GM18507 (cell line): ENCODE measurements at regions not wholly inside any gene's neighbourhood (a gene's known extent, or its start where the extent isn't known, plus 50 kb on each side); places are given as distances from the start of the nearest gene placed in this dataset.
"Not testable (repeated sequence)": the region's sequence is repeated elsewhere in the genome, so short reads cannot be mapped to it uniquely, and the experiment has no call there.

ENCODE experiments used
- DNase-seq: peaks from one replicate; pipeline ENCODE4 v3.0.0; 2011; ENCODE audit warnings: low read depth; ENCODE audit not compliant: insufficient read length; ENCODE audit errors: extremely low spot score
- FAIRE-seq: peaks from 2 replicates; lab custom pipeline; 2011; peaks lifted over from hg19 to GRCh38; lab: Jason Lieb, UNC

GRCh38 chr7:152946616-152947015, 187.1 kb downstream of the ACTR3B start:
- not testable (repeated sequence) for FAIRE-seq, DNase-seq

DNA sequence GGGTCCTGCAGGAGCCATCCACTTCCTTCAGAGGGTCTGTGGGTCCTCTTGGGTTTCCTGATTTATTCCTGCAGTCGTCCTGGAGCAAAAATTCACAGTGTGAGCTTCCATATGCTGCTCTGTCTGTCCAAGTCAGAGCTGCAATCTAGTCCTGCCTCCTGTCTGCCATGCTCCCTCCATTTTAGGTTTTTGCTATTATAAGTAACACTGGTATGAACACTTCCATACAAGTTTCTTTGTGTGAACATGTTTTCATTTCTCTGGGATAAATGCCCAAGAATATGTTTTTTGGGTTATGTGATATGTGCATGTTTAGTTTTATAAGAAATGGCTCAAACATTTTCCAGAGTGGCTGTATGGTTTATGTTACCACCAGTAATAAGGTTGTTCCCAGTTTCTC, 188.1 kb downstream of the ACTR3B start:
- DNase-seq (no peak), FAIRE-seq (no peak)

DNA sequence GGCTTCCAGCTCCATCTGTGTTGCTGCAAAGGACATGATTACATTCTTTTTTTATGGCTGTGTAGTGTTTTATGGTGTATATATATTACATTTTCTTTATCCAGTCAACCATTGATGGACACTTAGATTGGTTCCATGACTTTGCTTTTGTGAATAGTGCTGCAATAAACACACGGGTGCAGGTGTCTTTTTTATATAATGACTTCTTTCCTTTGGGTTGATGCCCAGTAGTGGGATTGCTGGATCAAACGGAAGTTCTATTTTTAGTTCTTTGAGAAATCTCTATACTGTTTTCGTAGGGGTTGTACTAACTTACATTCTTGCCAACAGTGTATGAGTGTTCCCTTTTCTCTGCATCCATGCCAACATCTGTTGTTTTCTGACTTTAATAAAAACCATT, 189.7 kb downstream of the ACTR3B start:
- no peak for DNase-seq
- FAIRE-seq, result no peak

- DNase-seq (no peak), FAIRE-seq (no peak)
Measured at GRCh38 chr7:152949790-152950189, 190.2 kb downstream of the ACTR3B start.

DNA sequence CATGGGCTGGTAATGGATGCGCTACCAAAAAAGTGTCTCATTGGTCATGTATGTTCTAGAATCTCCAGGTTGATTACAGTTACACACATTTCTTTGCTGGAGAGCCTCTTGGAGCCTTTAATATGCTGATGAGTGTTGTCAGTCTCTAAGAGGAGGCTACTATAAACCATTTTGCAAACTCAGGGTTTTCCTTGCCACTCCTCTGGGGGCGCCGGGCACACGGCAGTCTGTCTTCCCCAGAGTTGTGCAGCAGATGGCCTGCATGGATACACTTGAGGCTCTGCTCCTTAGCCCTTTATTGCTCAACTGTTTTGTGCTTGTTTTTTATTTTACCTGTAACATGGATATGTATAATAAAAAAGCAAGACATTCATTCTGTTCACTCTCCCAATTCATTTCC, 196.5 kb downstream of the ACTR3B start:
- FAIRE-seq, result no peak
- DNase-seq, result no peak

- no peak for FAIRE-seq
- no peak for DNase-seq
Measured at GRCh38 chr7:152959610-152960009, 200.1 kb downstream of the ACTR3B start.

GRCh38 chr7:152961796-152962195, 202.2 kb downstream of the ACTR3B start:
- FAIRE-seq, DNase-seq: not testable (repeated sequence)

DNA sequence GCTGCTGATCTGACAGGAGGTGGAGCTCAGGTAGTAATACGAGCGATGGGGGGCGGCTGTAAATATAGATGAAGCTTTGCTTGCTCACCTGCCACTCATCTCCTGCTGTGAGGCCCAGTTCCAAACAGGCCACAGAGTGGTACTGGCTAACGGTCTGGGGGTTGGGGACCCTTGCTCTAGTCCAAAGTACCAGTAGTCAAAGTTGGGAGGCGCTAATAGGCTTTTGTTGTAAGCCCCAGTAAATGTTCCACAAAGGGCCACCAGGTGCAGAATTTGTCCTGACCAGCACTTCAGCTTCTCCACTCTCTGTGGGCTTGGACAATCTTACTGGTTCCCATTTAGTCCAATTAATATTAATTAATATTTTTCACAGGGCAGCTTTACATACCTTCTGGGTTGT, 206.6 kb downstream of the ACTR3B start:
- FAIRE-seq (no peak), DNase-seq (no peak)

DNA sequence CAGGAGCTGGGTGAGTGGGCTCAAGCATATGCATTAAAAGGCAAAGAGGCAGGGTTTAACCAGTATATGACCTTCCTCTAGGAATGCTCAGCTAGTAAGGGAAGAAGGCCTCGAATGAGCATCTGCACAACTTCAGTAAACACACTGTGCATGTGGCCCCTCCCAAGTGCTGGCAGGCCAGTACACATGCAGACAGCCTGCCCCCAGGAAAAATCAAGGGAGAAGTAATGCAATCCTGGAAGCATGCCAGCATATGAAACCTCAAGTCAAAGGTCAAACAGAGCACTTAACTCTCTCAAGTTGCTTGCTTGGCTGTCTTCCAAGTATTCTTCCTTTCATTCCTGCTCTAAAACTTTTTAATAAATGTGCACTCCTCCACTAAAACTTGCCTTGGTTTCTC, 208.4 kb downstream of the ACTR3B start:
- DNase-seq, result no peak
- no peak for FAIRE-seq

GRCh38 chr7:152968514-152968913, 209.0 kb downstream of the ACTR3B start:
- FAIRE-seq, result no peak
- no peak for DNase-seq

DNA sequence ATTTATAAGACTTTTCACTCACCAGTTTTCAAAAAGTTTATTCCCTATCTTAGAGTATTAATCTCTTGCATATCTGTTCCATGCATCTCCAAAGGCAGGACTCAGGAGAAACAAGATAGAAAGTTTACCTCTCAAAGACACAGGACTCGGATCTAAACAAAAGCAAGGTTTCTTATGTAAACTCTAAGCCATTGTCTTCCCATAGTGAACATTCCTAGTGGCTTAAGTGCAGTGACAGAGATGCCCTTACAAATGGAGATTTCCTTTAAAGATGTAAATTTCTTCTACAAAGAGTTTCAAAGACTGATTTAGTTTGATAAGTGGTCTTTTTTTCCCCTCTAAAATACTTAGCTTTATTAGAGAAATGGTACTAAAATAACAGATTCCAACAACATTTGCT, 209.8 kb downstream of the ACTR3B start:
- DNase-seq (no peak), FAIRE-seq (no peak)

GRCh38 chr7:152969839-152970238, 210.3 kb downstream of the ACTR3B start:
- DNase-seq (no peak), FAIRE-seq (no peak)

DNA sequence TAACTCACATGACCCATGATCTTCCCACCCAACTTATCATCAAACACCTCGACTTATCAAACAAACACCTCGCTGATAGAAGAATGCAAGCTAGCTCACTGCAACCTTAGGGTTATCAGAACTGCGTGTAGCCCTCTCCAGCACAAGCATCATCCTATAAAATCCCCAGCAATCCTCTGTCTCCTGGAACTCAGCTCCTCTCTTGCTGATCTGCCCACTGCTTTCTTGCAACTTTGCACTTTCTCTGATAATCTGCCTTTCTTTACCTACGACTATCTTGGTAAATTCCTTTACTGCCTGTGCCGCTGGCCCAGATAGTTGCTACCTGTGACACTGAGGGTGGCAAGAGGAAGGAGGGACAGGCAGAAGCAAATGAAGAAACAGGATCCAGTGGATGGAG, 210.9 kb downstream of the ACTR3B start:
- no peak for DNase-seq
- FAIRE-seq, result no peak

DNA sequence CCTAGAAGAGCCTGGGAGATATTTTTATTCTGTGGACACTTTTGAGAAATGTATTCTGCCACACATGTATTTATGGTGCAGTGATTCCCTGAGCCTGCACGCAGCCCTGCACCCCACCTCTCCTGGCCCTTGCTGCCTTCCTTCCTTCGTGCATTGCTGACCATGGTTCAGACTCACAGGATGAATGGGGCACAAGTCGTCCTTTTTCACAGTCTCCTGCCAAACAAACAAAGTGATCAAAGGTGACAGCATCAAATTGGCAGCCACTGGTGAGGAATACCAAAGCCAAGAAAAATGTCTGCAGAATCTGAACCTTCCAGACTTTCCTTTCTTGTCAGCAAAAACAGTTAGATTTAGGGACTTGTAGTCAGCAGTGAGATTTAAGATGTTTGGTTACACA, 215.0 kb downstream of the ACTR3B start:
- FAIRE-seq (no peak), DNase-seq (no peak)

DNA sequence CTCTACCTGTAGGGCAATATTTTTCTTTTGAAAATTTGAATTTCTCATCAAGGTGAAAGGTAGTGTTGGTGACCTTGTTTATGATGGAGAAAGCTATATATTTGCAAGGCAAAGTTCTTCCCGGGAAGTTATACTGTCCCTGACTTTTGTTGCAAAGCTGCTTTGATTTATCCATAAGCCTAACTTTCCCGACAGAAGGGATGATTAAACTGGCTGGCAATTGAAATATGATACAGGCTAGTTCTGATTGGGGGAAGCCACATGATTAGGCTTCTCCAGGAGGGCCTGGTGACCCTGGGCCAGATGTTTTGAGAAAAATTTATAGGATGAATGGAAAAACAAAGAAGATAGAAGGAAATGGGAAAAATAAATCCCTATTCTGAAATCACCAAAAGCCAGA, 215.5 kb downstream of the ACTR3B start:
- FAIRE-seq, result no peak

DNA sequence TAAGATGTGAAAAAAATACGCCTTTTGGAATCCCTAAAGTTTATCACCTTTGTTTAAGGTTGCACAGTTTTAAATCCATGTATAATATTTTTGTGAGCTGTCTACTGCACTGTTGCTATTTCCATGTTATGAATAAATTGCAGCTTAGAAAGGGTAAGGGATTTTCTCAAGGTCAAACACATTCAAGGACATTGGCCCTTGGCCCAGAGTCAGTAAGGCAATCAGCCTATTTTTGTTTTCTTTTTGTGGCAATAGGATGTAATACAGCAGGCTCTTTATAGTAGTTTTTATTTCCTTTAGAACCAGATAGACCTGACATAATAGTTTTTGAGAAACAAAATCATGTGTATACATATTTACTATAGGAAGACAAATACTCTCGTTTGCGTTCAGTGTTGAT, 219.8 kb downstream of the ACTR3B start:
- no peak for FAIRE-seq
- DNase-seq, result no peak

More for the DNA sequence above, 215.5 kb downstream of the ACTR3B start:
- no peak for DNase-seq

GRCh38 chr7:152984421-152984820, 224.9 kb downstream of the ACTR3B start:
- FAIRE-seq, result no peak
- no peak for DNase-seq

- DNase-seq, result no peak
- no peak for FAIRE-seq
Measured at GRCh38 chr7:152986376-152986775, 226.8 kb downstream of the ACTR3B start.

DNA sequence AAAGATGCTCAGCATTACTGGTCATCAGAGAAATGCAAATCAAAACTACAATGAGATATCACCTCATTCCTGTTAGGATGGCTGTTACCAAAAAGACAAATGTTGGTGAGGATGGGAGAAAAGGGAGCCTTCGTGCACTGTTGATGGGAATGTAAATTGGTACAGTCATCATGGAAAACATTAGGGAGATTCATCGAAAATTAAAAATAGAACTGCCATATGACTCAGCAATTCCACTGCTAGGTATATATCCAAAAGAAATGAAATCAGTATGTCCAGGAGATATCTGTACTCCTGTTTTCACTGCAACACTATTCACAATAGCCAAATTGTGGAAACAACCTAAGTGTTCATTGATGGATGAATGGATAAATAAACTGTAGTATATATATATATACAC, 228.1 kb downstream of the ACTR3B start:
- DNase-seq (no peak), FAIRE-seq (no peak)

- no peak for FAIRE-seq
Measured at GRCh38 chr7:152989889-152990380, 230.4 kb downstream of the ACTR3B start.

DNA sequence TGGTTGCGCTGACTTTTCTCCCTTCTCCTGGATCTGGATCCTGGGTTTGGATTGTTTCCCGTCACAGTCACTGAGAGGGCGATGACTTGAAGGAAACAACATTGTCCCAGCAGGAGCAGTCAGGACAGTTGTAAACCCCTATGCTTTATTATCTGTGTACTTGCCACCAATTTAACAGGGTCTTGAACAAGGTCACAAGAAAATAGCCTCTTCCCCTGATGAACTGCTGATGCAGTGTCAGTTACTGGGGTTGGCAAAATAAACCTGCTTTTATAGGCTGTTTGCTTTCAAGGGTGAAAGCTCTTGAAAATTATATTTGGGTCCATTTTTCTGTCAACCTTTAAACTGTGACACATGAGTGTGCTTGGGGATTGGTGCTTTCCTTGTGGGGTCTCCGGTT, 238.9 kb downstream of the ACTR3B start:
- FAIRE-seq, result no peak
- DNase-seq, result no peak

More at GRCh38 chr7:152989889-152990380, 230.4 kb downstream of the ACTR3B start:
- no peak for DNase-seq

GRCh38 chr7:153002115-153002514, 242.6 kb downstream of the ACTR3B start:
- FAIRE-seq, result no peak

More at GRCh38 chr7:153002115-153002514, 242.6 kb downstream of the ACTR3B start:
- DNase-seq, result no peak
